HepG2 (cell line): ENCODE measurements at regions not wholly inside any gene's neighbourhood (a gene's known extent, or its start where the extent isn't known, plus 50 kb on each side); places are given as distances from the start of the nearest gene placed in this dataset.

Source experiments
- ATAC-seq: fragments of 200-7000 bp; cut with Tn5 transposase; 3 replicates; pipeline ENCODE4 v1.9.1; 2020; ENCODE audit warnings: mild to moderate bottlenecking, moderate library complexity
- BruUV-seq: library from RNA; stranded (reverse); fragments of 400-500 nt; replicated peaks from 2 replicates; lab custom pipeline; 2021; lab: Mats Ljungman, UMichigan
- CTCF ChIA-PET: fragments of 300-600 bp; formaldehyde crosslinking; extraction: SDS; loops from one replicate; lab custom pipeline; 2021; ENCODE audit warnings: low total read pairs, inconsistent platforms, low intra/inter-chr PET ratio; lab: Yijun Ruan, JAX
- POLR2A ChIA-PET: fragments of 350-600 bp; sonication (Branson Sonifier 250); formaldehyde crosslinking; loops from one replicate; lab custom pipeline; 2020; ENCODE audit warnings: antibody characterized with exemption, inconsistent platforms; lab: Yijun Ruan, JAX
- DNase-seq: peaks from one replicate; pipeline ENCODE4 v3.0.0-alpha.2; 2015; ENCODE audit warnings: low spot score
- FAIRE-seq: peaks from 3 replicates; lab custom pipeline; 2011; peaks lifted over from hg19 to GRCh38; lab: Jason Lieb, UNC
- H2AFZ ChIP-seq: one replicate; pipeline ENCODE4 v1.6.1; 2011; ENCODE audit warnings: low read length, inconsistent platforms
- H3K27ac ChIP-seq: fragments of 300-600 bp; 3 replicates; pipeline ENCODE4 v1.8.0; 2011; ENCODE audit warnings: mixed run types, mild to moderate bottlenecking, mixed read lengths, low read length, inconsistent platforms; ENCODE audit not compliant: insufficient read depth; ENCODE audit errors: extremely low read length
- H3K27me3 ChIP-seq, 2 experiments: fragments of 200-600 bp in 1 of 2; 2 replicates in 1 of 2; 3 replicates in 1 of 2; pipeline versions ENCODE4 v1.6.0 to v1.8.0; 2011; ENCODE audit warnings: low read length in 2 of 2, mild to moderate bottlenecking in 2 of 2, moderate library complexity in 2 of 2, inconsistent platforms in 1 of 2; ENCODE audit not compliant: insufficient read depth in 2 of 2, control insufficient read depth in 1 of 2
- H3K36me3 ChIP-seq, 2 experiments: fragments of 200-600 bp in 1 of 2; replicated peaks in 1 of 2; 2 replicates in 1 of 2; 3 replicates in 1 of 2; pipeline versions ENCODE4 v1.5.1 to v1.8.0; 2011; ENCODE audit warnings: low read length in 2 of 2, inconsistent platforms in 1 of 2; ENCODE audit not compliant: insufficient read depth in 2 of 2, control insufficient read depth in 1 of 2
- H3K4me1 ChIP-seq: 2 replicates; pipeline ENCODE4 v1.5.1; 2012; ENCODE audit warnings: low read length, inconsistent platforms; ENCODE audit not compliant: insufficient read depth
- H3K4me2 ChIP-seq: 2 replicates; pipeline ENCODE4 v1.6.0; 2011; ENCODE audit warnings: low read depth, low read length, inconsistent platforms
- H3K4me3 ChIP-seq, 3 experiments: fragments of 200-600 bp in 1 of 3; sonication (generic), shearing (Covaris generic) in 1 of 3; replicated peaks in 1 of 3; 2 replicates each; pipeline ENCODE4 v1.5.1; 2011 to 2016; ENCODE audit warnings: low read length in 3 of 3, inconsistent platforms in 2 of 3, low read depth in 2 of 3, mild to moderate bottlenecking in 2 of 3, control low read depth in 1 of 3, mixed read lengths in 1 of 3; ENCODE audit not compliant: insufficient read depth in 1 of 3
- H3K79me2 ChIP-seq: one replicate; pipeline ENCODE4 v1.6.1; 2011; ENCODE audit warnings: low read length, inconsistent platforms; ENCODE audit not compliant: insufficient read depth
- H3K9ac ChIP-seq: 2 replicates; pipeline ENCODE4 v1.6.0; 2011; ENCODE audit warnings: mild to moderate bottlenecking, low read depth, low read length, inconsistent platforms; ENCODE audit not compliant: insufficient read depth
- H3K9me3 ChIP-seq: 2 replicates; pipeline ENCODE4 v1.5.1; 2012; ENCODE audit warnings: mild to moderate bottlenecking, low read length
- H4K20me1 ChIP-seq: 2 replicates; pipeline ENCODE4 v1.6.0; 2011; ENCODE audit warnings: inconsistent platforms, mild to moderate bottlenecking, low read length, moderate library complexity; ENCODE audit not compliant: insufficient read depth
- FOXC1 ChIP-seq: sonication (generic); formaldehyde crosslinking; IDR thresholded peaks from 2 replicates; pipeline ENCODE4 v1.8.0; 2022; ENCODE audit warnings: mild to moderate bottlenecking, missing genetic modification reagents, borderline replicate concordance
- HCFC1 ChIP-seq: fragments of 150-350 bp; IDR thresholded peaks from 2 replicates; pipeline ENCODE4 v1.6.1; 2014; ENCODE audit warnings: low read depth, low read length
- KMT2A ChIP-seq: sonication (generic); formaldehyde crosslinking; IDR thresholded peaks from 2 replicates; pipeline ENCODE4 v1.4.0; 2020; ENCODE audit warnings: missing genetic modification reagents
- MAF1 ChIP-seq: sonication (generic); formaldehyde crosslinking; IDR thresholded peaks from 2 replicates; pipeline ENCODE4 v1.5.0; 2020; ENCODE audit warnings: missing genetic modification reagents, borderline replicate concordance
- MEIS1 ChIP-seq: sonication (generic); formaldehyde crosslinking; IDR thresholded peaks from 2 replicates; pipeline ENCODE4 v1.9.0; 2021; ENCODE audit warnings: mild to moderate bottlenecking, missing genetic modification reagents, moderate library complexity, borderline replicate concordance
- NR2C2 ChIP-seq: sonication (generic); formaldehyde crosslinking; IDR thresholded peaks from 2 replicates; pipeline ENCODE4 v1.4.0; 2020; ENCODE audit warnings: missing genetic modification reagents, mild to moderate bottlenecking, moderate library complexity, borderline replicate concordance
- NR3C1 ChIP-seq: sonication (generic); formaldehyde crosslinking; IDR thresholded peaks from 2 replicates; pipeline ENCODE4 v1.4.0; 2020; ENCODE audit warnings: missing genetic modification reagents
- PCBP1 ChIP-seq: fragments of 200-400 bp; formaldehyde crosslinking; IDR thresholded peaks from 2 replicates; pipeline ENCODE4 v1.6.1; 2017; ENCODE audit warnings: mild to moderate bottlenecking, low read depth, low read length, borderline replicate concordance
- PLSCR1 ChIP-seq: sonication (generic); formaldehyde crosslinking; IDR thresholded peaks from 2 replicates; pipeline ENCODE4 v1.5.0; 2020; ENCODE audit warnings: missing genetic modification reagents, mild to moderate bottlenecking, borderline replicate concordance
- REST ChIP-seq, 2 experiments: IDR thresholded peaks; 2 replicates each; pipeline ENCODE4 v1.6.1; 2011 to 2012; ENCODE audit warnings: low read length in 2 of 2, borderline replicate concordance in 1 of 2, low read depth in 1 of 2, mild to moderate bottlenecking in 1 of 2, moderate library complexity in 1 of 2
- SAP130 ChIP-seq: IDR thresholded peaks from 2 replicates; pipeline ENCODE4 v1.6.1; 2016; ENCODE audit warnings: low read depth
- SP4 ChIP-seq: sonication (generic); formaldehyde crosslinking; IDR thresholded peaks from 2 replicates; pipeline ENCODE4 v1.8.1; 2023; ENCODE audit warnings: mild to moderate bottlenecking, missing genetic modification reagents
- STAG1 ChIP-seq: sonication (generic); formaldehyde crosslinking; IDR thresholded peaks from 2 replicates; pipeline ENCODE4 v1.4.0; 2020; ENCODE audit warnings: missing genetic modification reagents
- TBX2 ChIP-seq: sonication (generic); formaldehyde crosslinking; IDR thresholded peaks from 2 replicates; pipeline ENCODE4 v1.5.0; 2020; ENCODE audit warnings: missing genetic modification reagents, mild to moderate bottlenecking, borderline replicate concordance
- ZC3H4 ChIP-seq: sonication (generic); formaldehyde crosslinking; IDR thresholded peaks from 2 replicates; pipeline ENCODE4 v1.4.0; 2020; ENCODE audit warnings: missing genetic modification reagents, borderline replicate concordance
- ZNF180 ChIP-seq: sonication (generic); formaldehyde crosslinking; IDR thresholded peaks from 2 replicates; pipeline ENCODE4 v1.4.0; 2020; ENCODE audit warnings: low read depth, missing genetic modification reagents, borderline replicate concordance
- ZNF260 ChIP-seq: sonication (generic); formaldehyde crosslinking; IDR thresholded peaks from 2 replicates; pipeline ENCODE4 v1.4.0; 2020; ENCODE audit warnings: missing genetic modification reagents, low read depth, mild to moderate bottlenecking, borderline replicate concordance
- ZNF44 ChIP-seq: sonication (generic); formaldehyde crosslinking; IDR thresholded peaks from 2 replicates; pipeline ENCODE4 v1.5.1; 2020; ENCODE audit warnings: mild to moderate bottlenecking, missing genetic modification reagents
- WGBS: methylation state at CpG from one replicate; pipeline ENCODE4 v1.1.6; 2017; ENCODE audit warnings: low lambda C conversion rate; 5-methylcytosine and 5-hydroxymethylcytosine counted together
- in situ Hi-C: cut with HindIII; loops from 2 replicates; pipeline ENCODE4 v1.10.0; 2017; ENCODE audit warnings: low pct_unique_long_range_greater_than_20kb; ENCODE audit not compliant: extremely low pct_ligation_motif_present
- intact Hi-C: fragments of 100-400 bp; cut with micrococcal nuclease; formaldehyde crosslinking; loops from one replicate; pipeline ENCODE4 v1.10.0; 2022; ENCODE audit not compliant: unreplicated experiment
- TF ChIP-seq, protein P1 (sequence below): sonication (generic); formaldehyde crosslinking; IDR thresholded peaks from 2 replicates; pipeline ENCODE4 v1.8.1; 2023; ENCODE audit warnings: missing genetic modification reagents, mild to moderate bottlenecking, borderline replicate concordance
- TF ChIP-seq, protein P2 (sequence below): sonication (generic); formaldehyde crosslinking; IDR thresholded peaks from 2 replicates; pipeline ENCODE4 v1.8.1; 2023; ENCODE audit warnings: mild to moderate bottlenecking, moderate library complexity, missing genetic modification reagents

DNA sequence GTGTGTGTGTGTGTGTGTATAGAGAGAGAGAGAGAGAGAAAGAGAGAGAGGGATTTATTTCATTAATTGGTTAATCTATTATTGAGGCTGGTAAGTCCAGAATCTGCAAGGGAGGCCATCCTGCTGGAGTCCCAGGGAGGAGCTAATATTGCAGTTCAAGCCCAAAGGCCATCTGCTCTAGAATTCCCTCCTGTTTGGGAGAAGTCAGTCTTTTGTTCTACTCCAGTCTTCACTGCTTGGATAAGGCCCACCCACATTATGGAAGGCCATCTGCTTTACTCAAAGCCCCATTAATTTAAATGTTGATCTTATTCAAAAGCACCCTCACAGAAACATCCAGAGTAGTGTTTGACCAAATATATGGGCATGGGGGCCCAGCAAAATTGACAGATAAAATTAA is 317.5 kb upstream of the RASGEF1B start (continued):
- no peak for TF ChIP-seq TBX2 (CRISPR knock-in tag)
- TF ChIP-seq, protein P1, sequence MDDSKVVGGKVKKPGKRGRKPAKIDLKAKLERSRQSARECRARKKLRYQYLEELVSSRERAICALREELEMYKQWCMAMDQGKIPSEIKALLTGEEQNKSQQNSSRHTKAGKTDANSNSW (CRISPR knock-in tag) = no peak

GRCh38 chr4:81786766-81787165 is 315.1 kb upstream of the RASGEF1B start:
- no peaks in the 10 kb centered on the region for H4K20me1 ChIP-seq
- H3K4me2 ChIP-seq = no peak overlapping the region
- CTCF ChIA-PET = no interaction called here

More at GRCh38 chr4:81786766-81787165, 315.1 kb upstream of the RASGEF1B start:
- ATAC-seq (no peak), FAIRE-seq (no peak), DNase-seq (no peak)
- no peak overlapping the region for H3K27ac ChIP-seq
- H3K9me3 ChIP-seq = no peaks in the 10 kb centered on the region
- H2AFZ ChIP-seq = no peak overlapping the region
- no TSS peak for BruUV-seq
- in situ Hi-C loops = no loop called here
- intact Hi-C loops = no loop called here
- H3K36me3 ChIP-seq = no peaks in the 10 kb centered on the region
- POLR2A ChIA-PET = no interaction called here
- H3K27me3 ChIP-seq = no peaks in the 10 kb centered on the region; a peak in 1 of 5 replicates
- no peak overlapping the region for H3K9ac ChIP-seq
- no peak overlapping the region for H3K4me3 ChIP-seq
- no peaks in the 10 kb centered on the region for H3K4me1 ChIP-seq
- WGBS = 0% methylated on average over 1 of the region's 1 CpG
- TF ChIP-seq NR3C1 (CRISPR knock-in tag) (no peak), KMT2A (CRISPR knock-in tag) (no peak), ZNF44 (no peak), HCFC1 (no peak), STAG1 (CRISPR knock-in tag) (no peak), MAF1 (no peak), SAP130 (no peak), SP4 (CRISPR knock-in tag) (no peak), ZNF180 (CRISPR knock-in tag) (no peak), ZNF260 (CRISPR knock-in tag) (no peak), MEIS1 (no peak), ZC3H4 (CRISPR knock-in tag) (no peak), PLSCR1 (CRISPR knock-in tag) (no peak), REST (IDR thresholded peaks at IDR 0.05; ENCODE audit: borderline replicate concordance in 1 of 2, low read depth in 1 of 2, low read length in 2 of 2) (no peak), NR2C2 (CRISPR knock-in tag) (no peak), PCBP1 (no peak), FOXC1 (CRISPR knock-in tag) (no peak)
- TF ChIP-seq, protein P2, sequence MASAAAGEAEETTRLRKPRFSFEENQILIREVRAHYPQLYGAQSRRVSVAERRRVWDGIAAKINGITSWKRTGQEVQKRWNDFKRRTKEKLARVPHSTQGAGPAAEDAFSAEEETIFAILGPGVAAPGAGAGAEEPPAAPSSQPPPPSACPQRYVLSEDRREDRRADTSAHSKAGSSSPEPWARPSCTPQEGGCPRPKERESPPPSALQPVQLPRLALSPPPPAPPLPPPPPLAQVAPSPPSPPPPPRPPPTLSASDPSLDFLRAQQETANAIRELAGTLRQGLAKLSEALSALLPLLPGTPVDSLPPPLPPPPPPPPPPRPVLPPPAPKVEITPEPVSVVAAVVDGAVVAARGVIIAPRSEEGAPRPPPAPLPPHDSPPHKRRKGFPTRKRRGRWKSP (CRISPR knock-in tag) = no peak
- H3K79me2 ChIP-seq = no peaks in the 10 kb centered on the region
